Thymus (tissue), 11 donors: ENCODE measurements at regions not wholly inside any gene's neighbourhood (a gene's known extent, or its start where the extent isn't known, plus 50 kb on each side); places are given as distances from the start of the nearest gene placed in this dataset.

ENCODE experiments used
- DNase-seq, 9 donors: peaks; one replicate each; pipeline ENCODE4 v3.0.0-alpha.2; 2013; ENCODE audit warnings: low spot score in 9 of 9, low read depth in 6 of 9, missing footprints in 1 of 9
- H3K27ac ChIP-seq, 2 donors: one replicate each; pipeline ENCODE4 v1.5.1; 2013; ENCODE audit warnings: control low read depth in 1 of 2, low read depth in 1 of 2, low read length in 1 of 2, mild to moderate bottlenecking in 1 of 2, moderate library complexity in 1 of 2
- H3K27me3 ChIP-seq, 2 donors: one replicate each; pipeline ENCODE4 v1.5.1; 2013; ENCODE audit warnings: low read length in 1 of 2; ENCODE audit not compliant: control insufficient read depth in 2 of 2, insufficient read depth in 1 of 2
- H3K36me3 ChIP-seq, 2 donors: one replicate each; pipeline ENCODE4 v1.5.1; 2013; ENCODE audit warnings: low read length in 1 of 2, mild to moderate bottlenecking in 1 of 2, moderate library complexity in 1 of 2; ENCODE audit not compliant: control insufficient read depth in 2 of 2, insufficient read depth in 2 of 2
- H3K4me1 ChIP-seq, 2 donors: one replicate each; pipeline ENCODE4 v1.5.1; 2013; ENCODE audit warnings: low read length in 2 of 2; ENCODE audit not compliant: control insufficient read depth in 2 of 2, insufficient read depth in 2 of 2
- H3K4me3 ChIP-seq, 2 donors: one replicate each; pipeline ENCODE4 v1.5.1; 2013; ENCODE audit warnings: low read length in 2 of 2, control low read depth in 1 of 2, mild to moderate bottlenecking in 1 of 2
- H3K9me3 ChIP-seq, 2 donors: one replicate each; pipeline ENCODE4 v1.5.1; 2013; ENCODE audit warnings: low read length in 1 of 2, mild to moderate bottlenecking in 1 of 2; ENCODE audit not compliant: control insufficient read depth in 2 of 2, insufficient read depth in 1 of 2
- WGBS: extraction: QIAGEN DNeasy Blood & Tissue Kit; methylation state at CpG from one replicate; pipeline ENCODE4 v1.1.7; 2013; 5-methylcytosine and 5-hydroxymethylcytosine counted together
- donor health status: healthy.

DNA sequence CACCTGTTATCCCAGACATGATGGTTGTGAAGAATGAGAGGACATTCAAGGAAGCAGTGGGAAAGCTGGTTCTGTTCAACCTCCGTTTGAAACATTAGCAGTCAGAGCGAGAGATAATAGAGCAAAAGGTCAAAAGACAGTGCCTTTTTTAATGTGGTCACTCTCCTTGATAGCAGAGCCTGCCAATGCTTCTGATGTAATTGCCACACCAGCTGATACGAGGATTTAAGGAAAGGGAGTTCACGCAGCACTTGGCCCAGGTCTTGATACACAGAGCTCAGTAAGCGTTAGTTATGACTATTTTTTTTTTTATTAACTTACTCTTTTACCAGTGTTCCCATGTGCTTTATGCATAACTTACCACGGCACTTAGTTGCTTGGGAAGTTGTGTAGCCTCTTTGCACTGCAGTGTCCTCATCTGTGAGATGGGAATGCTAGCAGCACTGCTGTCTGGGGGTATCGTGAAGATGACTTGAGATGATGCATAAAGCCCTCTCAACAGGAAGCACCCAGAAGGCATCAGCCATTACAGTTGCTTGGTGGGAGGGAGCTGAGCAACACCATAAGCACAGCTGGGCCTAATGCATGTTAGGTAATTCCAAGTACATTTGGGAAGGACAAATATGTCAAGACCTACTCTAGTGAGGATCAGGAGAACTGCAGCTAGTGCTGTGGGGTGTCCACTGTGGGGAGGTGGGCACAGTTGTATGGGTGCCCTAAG is 123.3 kb upstream of the RASGRP1 start:
- H3K9me3 ChIP-seq, result no peaks in the 10 kb centered on the region
- no peaks in the 10 kb centered on the region for H3K27me3 ChIP-seq
- H3K36me3 ChIP-seq, result no peaks in the 10 kb centered on the region
- DNase-seq, result peak in 1 of 9 donors; percentile 73
- peak overlapping the region; percentile 38 to 46 for H3K27ac ChIP-seq
- H3K4me1 ChIP-seq, result peaks cover 54 to 84% of the 10 kb centered on the region in 2 donors
- WGBS, result 81% methylated on average over 7 of the region's 7 CpGs
- H3K4me3 ChIP-seq, result no peak overlapping the region

DNA sequence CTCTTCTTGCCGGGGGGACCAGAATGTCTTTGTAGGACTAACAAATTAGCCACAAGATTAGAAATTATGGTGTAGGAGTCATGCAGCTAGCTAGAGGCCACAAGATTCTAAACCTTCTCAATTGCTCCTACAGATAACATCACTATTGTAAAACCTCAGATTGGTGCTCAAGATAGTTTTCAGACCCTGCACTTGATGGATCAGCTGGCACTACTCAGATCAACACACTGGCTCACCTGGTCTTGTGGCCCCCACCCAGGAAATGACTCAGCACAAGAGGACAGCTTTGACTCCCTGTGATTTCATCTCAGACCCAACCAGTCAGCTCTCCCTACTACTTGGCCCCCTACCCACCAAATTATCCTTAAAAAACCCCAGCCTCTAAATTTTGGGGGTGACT is 124.1 kb upstream of the RASGRP1 start:
- Histone ChIP-seq H3K4me1 (peaks cover 48 to 76% of the 10 kb centered on the region in 2 donors), H3K4me3 (no peak overlapping the region), H3K27me3 (no peaks in the 10 kb centered on the region), H3K36me3 (no peaks in the 10 kb centered on the region), H3K9me3 (no peaks in the 10 kb centered on the region), H3K27ac (no peak overlapping the region)
- DNase-seq, result peak in 1 of 9 donors; percentile 65
- WGBS, result 40% methylated on average over 1 of the region's 1 CpG

DNA sequence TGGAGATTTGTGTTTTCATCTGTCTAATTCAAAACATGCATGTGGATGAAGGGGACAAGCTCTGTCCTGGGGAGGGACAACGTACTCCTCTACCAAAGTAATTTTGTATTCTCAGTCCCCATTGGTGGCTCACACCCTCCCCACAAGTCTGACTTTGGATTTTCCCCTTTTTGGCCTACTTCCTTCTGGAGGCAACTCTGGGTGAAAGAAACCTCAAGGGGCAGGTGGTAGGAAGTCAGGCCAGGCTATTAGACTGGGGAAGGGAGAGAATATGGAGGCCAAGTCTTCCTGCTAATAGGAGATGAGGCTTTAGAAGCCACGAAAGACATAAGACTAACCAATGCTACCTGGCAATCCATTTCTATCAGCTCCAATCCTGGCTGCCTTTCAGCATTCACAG is 124.9 kb upstream of the RASGRP1 start:
- peaks cover 45 to 68% of the 10 kb centered on the region in 2 donors for H3K4me1 ChIP-seq
- 90% methylated on average over 2 of the region's 2 CpGs for WGBS
- no peaks in the 10 kb centered on the region for H3K36me3 ChIP-seq
- no peak overlapping the region for H3K4me3 ChIP-seq
- H3K9me3 ChIP-seq, result no peaks in the 10 kb centered on the region
- no peak for DNase-seq
- H3K27ac ChIP-seq, result peak overlapping the region; percentile 9 to 42
- no peaks in the 10 kb centered on the region for H3K27me3 ChIP-seq

DNA sequence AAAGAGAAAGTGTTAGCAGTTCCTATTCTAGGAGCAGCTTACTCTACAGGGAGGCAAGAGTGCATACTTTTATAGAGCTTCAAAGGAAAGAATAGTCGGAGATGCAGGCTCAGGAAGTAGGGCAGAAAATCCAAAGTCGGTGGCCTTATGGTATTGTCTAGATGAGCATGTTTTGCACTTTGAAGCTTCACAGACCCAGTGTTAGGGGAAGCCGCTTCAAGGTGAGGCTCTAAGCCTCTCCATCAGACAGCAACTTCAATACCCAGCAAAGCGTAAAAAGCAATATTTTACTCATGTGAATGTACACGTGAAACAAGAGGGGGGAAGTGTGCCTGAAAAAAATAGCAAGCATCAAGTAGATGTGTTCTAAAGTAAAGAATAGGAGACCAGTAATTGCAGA is 125.6 kb upstream of the RASGRP1 start:
- whole genome bisulfite sequencing, result 75% methylated on average over 5 of the region's 5 CpGs
- DNase-seq, result peak in 2 of 9 donors; percentile 41 to 71

DNA sequence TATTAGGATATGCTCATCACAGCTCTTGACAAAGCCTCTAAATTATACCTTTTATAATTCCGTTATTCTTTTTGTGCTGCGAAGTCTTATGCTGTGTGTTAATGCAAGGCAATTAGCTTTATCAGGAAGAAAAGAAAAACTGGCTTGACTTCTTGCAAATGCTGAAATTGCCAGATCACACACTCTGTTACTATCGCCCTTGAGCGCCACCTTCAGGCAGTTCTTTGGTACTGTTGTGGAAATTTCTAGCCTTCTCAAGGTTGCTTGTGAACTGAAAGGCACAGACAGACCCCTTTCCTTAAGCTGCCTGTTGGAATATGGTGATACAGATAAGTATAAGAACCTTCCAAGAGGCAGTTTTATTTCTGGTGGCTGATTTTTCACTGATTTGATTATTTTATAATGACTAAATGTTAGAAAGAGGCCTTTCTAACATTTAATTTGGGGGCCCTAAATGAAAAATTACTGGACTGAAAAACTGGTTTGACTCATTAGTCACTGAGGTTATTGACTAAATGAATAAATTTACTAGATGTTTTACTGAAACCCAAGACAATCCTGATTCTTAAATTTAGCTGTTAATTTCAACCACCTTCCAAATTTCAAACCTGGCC is 126.2 kb upstream of the RASGRP1 start:
- H3K4me3 ChIP-seq, result no peak overlapping the region
- peak in 8 of 9 donors; percentile 78 to 95 (median 89) for DNase-seq
- H3K27me3 ChIP-seq, result no peaks in the 10 kb centered on the region
- no peak overlapping the region for H3K27ac ChIP-seq
- H3K36me3 ChIP-seq, result no peaks in the 10 kb centered on the region
- H3K4me1 ChIP-seq, result peaks cover 37 to 61% of the 10 kb centered on the region in 2 donors
- H3K9me3 ChIP-seq, result no peaks in the 10 kb centered on the region
- 48% methylated on average over 4 of the region's 4 CpGs for WGBS

More for the DNA sequence above, 125.6 kb upstream of the RASGRP1 start:
- Histone ChIP-seq H3K27me3 (no peaks in the 10 kb centered on the region), H3K27ac (no peak overlapping the region), H3K4me3 (no peak overlapping the region), H3K9me3 (no peaks in the 10 kb centered on the region), H3K36me3 (no peaks in the 10 kb centered on the region), H3K4me1 (peaks cover 41 to 63% of the 10 kb centered on the region in 2 donors)

DNA sequence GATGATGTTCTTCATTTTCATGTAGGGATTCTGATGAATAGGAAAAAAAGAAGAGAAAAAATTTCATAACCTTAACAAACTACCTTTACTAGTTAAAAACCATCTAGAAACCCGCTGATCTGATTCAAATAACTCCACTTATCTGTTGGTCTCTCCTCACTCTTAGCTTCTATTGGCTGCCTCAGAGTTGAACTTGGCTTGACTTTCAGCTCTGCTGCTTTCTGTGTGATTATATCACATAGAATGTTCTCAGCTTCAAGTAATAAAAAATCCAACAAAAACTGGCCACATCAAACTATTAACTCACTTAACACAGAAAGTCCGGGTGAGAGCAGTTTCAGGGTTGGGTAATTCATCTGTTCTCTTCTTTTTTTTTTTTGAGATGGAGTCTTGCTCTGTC is 126.8 kb upstream of the RASGRP1 start:
- no peak overlapping the region for H3K4me3 ChIP-seq
- H3K9me3 ChIP-seq, result no peaks in the 10 kb centered on the region
- H3K4me1 ChIP-seq, result peaks cover 37 to 61% of the 10 kb centered on the region in 2 donors
- 91% methylated on average over 2 of the region's 2 CpGs for WGBS
- no peak for DNase-seq
- H3K36me3 ChIP-seq, result no peaks in the 10 kb centered on the region
- H3K27ac ChIP-seq, result no peak overlapping the region
- no peaks in the 10 kb centered on the region for H3K27me3 ChIP-seq

DNA sequence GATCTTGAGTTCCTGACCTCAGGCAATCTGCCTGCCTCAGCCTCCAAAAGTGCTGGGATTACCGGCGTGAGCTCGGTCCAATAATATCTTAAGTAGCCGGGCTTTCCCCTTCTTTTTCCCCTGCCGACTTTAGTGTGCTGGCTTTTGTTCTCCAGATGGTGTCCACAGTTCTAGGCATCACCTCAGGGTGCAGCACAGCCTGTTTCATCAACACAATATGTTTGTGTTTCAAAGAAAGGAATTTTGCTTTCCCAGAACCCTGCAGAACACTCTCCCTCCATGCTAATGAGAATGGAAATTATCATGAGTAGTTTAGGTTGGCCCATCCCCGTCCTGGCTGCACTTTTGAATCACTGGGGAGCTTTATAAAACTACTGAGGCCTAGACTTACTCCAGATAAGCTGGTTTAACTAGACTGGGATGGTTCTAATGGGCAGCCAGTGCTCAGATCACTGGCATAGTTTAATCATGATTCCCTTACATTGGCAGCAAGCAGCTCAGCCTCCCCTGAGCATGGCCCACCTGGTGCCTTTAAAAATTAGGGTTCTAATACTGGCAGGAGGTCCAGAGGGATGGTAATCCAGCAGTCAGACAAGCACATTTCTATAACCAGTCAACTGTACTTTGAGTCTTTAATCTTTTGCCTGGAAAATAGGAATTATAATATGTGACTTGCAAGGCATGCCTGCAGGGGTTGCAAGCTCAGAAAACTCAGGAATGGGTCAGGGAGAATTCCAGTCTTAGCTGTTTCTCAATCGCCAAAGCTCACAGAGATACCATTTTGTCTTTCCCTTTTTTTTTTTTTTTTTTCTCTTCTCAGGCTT is 127.6 kb upstream of the RASGRP1 start:
- no peak for DNase-seq
- Histone ChIP-seq H3K4me1 (peaks cover 32 to 61% of the 10 kb centered on the region in 2 donors), H3K36me3 (no peaks in the 10 kb centered on the region), H3K27me3 (no peaks in the 10 kb centered on the region), H3K4me3 (no peak overlapping the region), H3K9me3 (no peaks in the 10 kb centered on the region), H3K27ac (no peak overlapping the region)
- WGBS, result 95% methylated on average over 7 of the region's 7 CpGs

DNA sequence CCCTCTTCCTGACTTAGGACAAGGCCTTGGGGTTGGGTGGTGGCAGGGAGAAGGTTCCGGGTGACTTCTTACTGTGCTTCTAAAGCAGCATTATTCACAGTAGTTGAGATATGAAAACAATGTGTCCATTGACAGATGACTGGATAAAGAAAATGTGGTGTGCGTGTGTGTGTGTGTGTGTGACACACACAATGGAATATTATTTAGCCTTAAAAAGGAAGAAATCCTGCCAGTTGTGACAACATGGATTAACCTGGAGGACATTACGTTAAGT is 128.1 kb upstream of the RASGRP1 start:
- no peaks in the 10 kb centered on the region for H3K27me3 ChIP-seq
- H3K4me3 ChIP-seq, result no peak overlapping the region
- no peak for DNase-seq
- 97% methylated on average over 3 of the region's 3 CpGs for WGBS
- peaks cover 28 to 61% of the 10 kb centered on the region in 2 donors for H3K4me1 ChIP-seq
- no peaks in the 10 kb centered on the region for H3K9me3 ChIP-seq
- H3K27ac ChIP-seq, result no peak overlapping the region
- H3K36me3 ChIP-seq, result no peaks in the 10 kb centered on the region
